ENCODE measurements at regions not wholly inside any gene's neighbourhood (a gene's known extent, or its start where the extent isn't known, plus 50 kb on each side); places are given as distances from the start of the nearest gene placed in this dataset.

GRCh38 chr19:30637926-30638325 is 265.7 kb downstream of the ZNF536 start:
- Mint-ChIP-seq H3K36me3 (no peaks in the 10 kb centered on the region), H3K27me3 (peaks cover 0 to 7% of the 10 kb centered on the region in 2 donors), H3K9me3 (peaks cover 0 to 12% (median 7%) of the 10 kb centered on the region in 8 donors), H3K4me3 (no peak overlapping the region), H3K27ac (no peak overlapping the region), H3K4me1 (no peaks in the 10 kb centered on the region)
- Histone ChIP-seq H3K27ac (ENCODE audit: low read depth, low read length) (no peak overlapping the region), H3K9me3 (ENCODE audit: control insufficient read depth in 1 of 2, low read length in 2 of 2) (no peaks in the 10 kb centered on the region), H3K4me3 (ENCODE audit: low read length in 2 of 2) (no peak overlapping the region), H3K27me3 (ENCODE audit: insufficient read depth, low read length) (no peaks in the 10 kb centered on the region), H3K36me3 (ENCODE audit: insufficient read depth, low read length) (no peaks in the 10 kb centered on the region), H3K4me1 (ENCODE audit: insufficient read depth, low read length) (no peaks in the 10 kb centered on the region)
- CTCF ChIA-PET (ENCODE audit: partially characterized antibody), result no interaction called here
- intact Hi-C loops (cut with micrococcal nuclease), result no loop called here
- POLR2A ChIA-PET (ENCODE audit: partially characterized antibody), result no interaction called here
- DNase-seq, result no peak

GRCh38 chr19:30634996-30635975 is 263.1 kb downstream of the ZNF536 start:
- ChIA-PET POLR2A (ENCODE audit: partially characterized antibody) (no interaction called here), CTCF (ENCODE audit: partially characterized antibody) (no interaction called here)
- no peaks in the 10 kb centered on the region for H3K36me3 Mint-ChIP-seq
- intact Hi-C loops (cut with micrococcal nuclease), result no loop called here
- no peaks in the 10 kb centered on the region for H3K27me3 ChIP-seq (ENCODE audit: insufficient read depth, low read length)
- no peaks in the 10 kb centered on the region for H3K36me3 ChIP-seq (ENCODE audit: insufficient read depth, low read length)
- H3K4me3 Mint-ChIP-seq, result no peak overlapping the region
- H3K27ac Mint-ChIP-seq, result no peak overlapping the region
- H3K4me1 Mint-ChIP-seq, result no peaks in the 10 kb centered on the region
- no peak overlapping the region for H3K4me3 ChIP-seq (ENCODE audit: low read length in 2 of 2)
- no peaks in the 10 kb centered on the region for H3K9me3 ChIP-seq (ENCODE audit: control insufficient read depth in 1 of 2, low read length in 2 of 2)
- H3K4me1 ChIP-seq (ENCODE audit: insufficient read depth, low read length), result no peaks in the 10 kb centered on the region
- H3K27me3 Mint-ChIP-seq, result no peaks in the 10 kb centered on the region
- peaks cover 0 to 12% (median 7%) of the 10 kb centered on the region in 8 donors for H3K9me3 Mint-ChIP-seq
- no peak for DNase-seq
- H3K27ac ChIP-seq (ENCODE audit: low read depth, low read length), result no peak overlapping the region

- H3K4me3 Mint-ChIP-seq, result no peak overlapping the region
- H3K9me3 Mint-ChIP-seq, result peaks cover 0 to 12% (median 3%) of the 10 kb centered on the region in 8 donors
- no peak for DNase-seq
- intact Hi-C loops (cut with micrococcal nuclease), result no loop called here
- no peaks in the 10 kb centered on the region for H3K36me3 Mint-ChIP-seq
- no peaks in the 10 kb centered on the region for H3K9me3 ChIP-seq (ENCODE audit: control insufficient read depth in 1 of 2, low read length in 2 of 2)
- H3K27me3 ChIP-seq (ENCODE audit: insufficient read depth, low read length), result no peaks in the 10 kb centered on the region
- ChIA-PET POLR2A (ENCODE audit: partially characterized antibody) (no interaction called here), CTCF (ENCODE audit: partially characterized antibody) (no interaction called here)
- H3K27ac Mint-ChIP-seq, result no peak overlapping the region
- no peaks in the 10 kb centered on the region for H3K4me1 Mint-ChIP-seq
- H3K4me3 ChIP-seq (ENCODE audit: low read length in 2 of 2), result no peak overlapping the region
- no peaks in the 10 kb centered on the region for H3K36me3 ChIP-seq (ENCODE audit: insufficient read depth, low read length)
- H3K4me1 ChIP-seq (ENCODE audit: insufficient read depth, low read length), result no peaks in the 10 kb centered on the region
- H3K27me3 Mint-ChIP-seq, result no peaks in the 10 kb centered on the region
- no peak overlapping the region for H3K27ac ChIP-seq (ENCODE audit: low read depth, low read length)
These were observed 262.1 kb downstream of the ZNF536 start for GRCh38 chr19:30634131-30634830.

GRCh38 chr19:30631033-30631370 is 258.8 kb downstream of the ZNF536 start:
- intact Hi-C loops (cut with micrococcal nuclease), result no loop called here
- H3K36me3 Mint-ChIP-seq, result no peaks in the 10 kb centered on the region
- no peak overlapping the region for H3K4me3 Mint-ChIP-seq

GRCh38 chr19:30630289-30631032 is 258.3 kb downstream of the ZNF536 start:
- Mint-ChIP-seq H3K27ac (no peak overlapping the region), H3K36me3 (no peaks in the 10 kb centered on the region), H3K4me3 (no peak overlapping the region), H3K27me3 (no peaks in the 10 kb centered on the region), H3K9me3 (peaks cover 0 to 4% (median 0%) of the 10 kb centered on the region in 8 donors), H3K4me1 (no peaks in the 10 kb centered on the region)
- H3K27ac ChIP-seq (ENCODE audit: low read depth, low read length), result no peak overlapping the region
- DNase-seq, result no peak
- H3K4me1 ChIP-seq (ENCODE audit: insufficient read depth, low read length), result no peaks in the 10 kb centered on the region
- H3K4me3 ChIP-seq (ENCODE audit: low read length in 2 of 2), result no peak overlapping the region
- H3K27me3 ChIP-seq (ENCODE audit: insufficient read depth, low read length), result no peaks in the 10 kb centered on the region
- ChIA-PET CTCF (ENCODE audit: partially characterized antibody) (no interaction called here), POLR2A (ENCODE audit: partially characterized antibody) (no interaction called here)
- H3K36me3 ChIP-seq (ENCODE audit: insufficient read depth, low read length), result no peaks in the 10 kb centered on the region
- intact Hi-C loops (cut with micrococcal nuclease), result no loop called here
- no peaks in the 10 kb centered on the region for H3K9me3 ChIP-seq (ENCODE audit: control insufficient read depth in 1 of 2, low read length in 2 of 2)

More at GRCh38 chr19:30631033-30631370, 258.8 kb downstream of the ZNF536 start:
- Histone ChIP-seq H3K27ac (ENCODE audit: low read depth, low read length) (no peak overlapping the region), H3K4me1 (ENCODE audit: insufficient read depth, low read length) (no peaks in the 10 kb centered on the region), H3K36me3 (ENCODE audit: insufficient read depth, low read length) (no peaks in the 10 kb centered on the region), H3K27me3 (ENCODE audit: insufficient read depth, low read length) (no peaks in the 10 kb centered on the region), H3K9me3 (ENCODE audit: control insufficient read depth in 1 of 2, low read length in 2 of 2) (no peaks in the 10 kb centered on the region), H3K4me3 (ENCODE audit: low read length in 2 of 2) (no peak overlapping the region)
- ChIA-PET POLR2A (ENCODE audit: partially characterized antibody) (no interaction called here), CTCF (ENCODE audit: partially characterized antibody) (no interaction called here)
- H3K27me3 Mint-ChIP-seq, result no peaks in the 10 kb centered on the region
- DNase-seq, result no peak
- peaks cover 0 to 4% (median 0%) of the 10 kb centered on the region in 8 donors for H3K9me3 Mint-ChIP-seq
- no peak overlapping the region for H3K27ac Mint-ChIP-seq
- H3K4me1 Mint-ChIP-seq, result no peaks in the 10 kb centered on the region

- intact Hi-C loops (cut with micrococcal nuclease), result no loop called here
- POLR2A ChIA-PET (ENCODE audit: partially characterized antibody), result no interaction called here
- Mint-ChIP-seq H3K9me3 (peaks cover 0 to 12% (median 3%) of the 10 kb centered on the region in 8 donors), H3K27ac (no peak overlapping the region), H3K27me3 (peaks cover 0 to 5% of the 10 kb centered on the region in 2 donors), H3K4me1 (no peaks in the 10 kb centered on the region), H3K4me3 (no peak overlapping the region), H3K36me3 (no peaks in the 10 kb centered on the region)
- no peaks in the 10 kb centered on the region for H3K4me1 ChIP-seq (ENCODE audit: insufficient read depth, low read length)
- no peaks in the 10 kb centered on the region for H3K27me3 ChIP-seq (ENCODE audit: insufficient read depth, low read length)
- no peak overlapping the region for H3K27ac ChIP-seq (ENCODE audit: low read depth, low read length)
- CTCF ChIA-PET (ENCODE audit: partially characterized antibody), result no interaction called here
- no peak for DNase-seq
- no peaks in the 10 kb centered on the region for H3K36me3 ChIP-seq (ENCODE audit: insufficient read depth, low read length)
- H3K4me3 ChIP-seq (ENCODE audit: low read length in 2 of 2), result no peak overlapping the region
- no peaks in the 10 kb centered on the region for H3K9me3 ChIP-seq (ENCODE audit: control insufficient read depth in 1 of 2, low read length in 2 of 2)
These were observed 256.9 kb downstream of the ZNF536 start for GRCh38 chr19:30629086-30629485.

GRCh38 chr19:30626626-30626966 is 254.4 kb downstream of the ZNF536 start:
- intact Hi-C loops (cut with micrococcal nuclease), result no loop called here
- Mint-ChIP-seq H3K27ac (no peak overlapping the region), H3K9me3 (peaks cover 0 to 27% (median 10%) of the 10 kb centered on the region in 8 donors), H3K36me3 (no peaks in the 10 kb centered on the region), H3K4me1 (no peaks in the 10 kb centered on the region), H3K4me3 (no peak overlapping the region), H3K27me3 (peaks cover 0 to 9% of the 10 kb centered on the region in 2 donors)
- H3K27ac ChIP-seq (ENCODE audit: low read depth, low read length), result no peak overlapping the region
- peaks cover 0 to 3% of the 10 kb centered on the region in 2 donors for H3K9me3 ChIP-seq (ENCODE audit: control insufficient read depth in 1 of 2, low read length in 2 of 2)
- H3K4me3 ChIP-seq (ENCODE audit: low read length in 2 of 2), result no peak overlapping the region
- no peaks in the 10 kb centered on the region for H3K4me1 ChIP-seq (ENCODE audit: insufficient read depth, low read length)
- ChIA-PET POLR2A (ENCODE audit: partially characterized antibody) (no interaction called here), CTCF (ENCODE audit: partially characterized antibody) (no interaction called here)
- no peak for DNase-seq
- H3K36me3 ChIP-seq (ENCODE audit: insufficient read depth, low read length), result no peaks in the 10 kb centered on the region
- H3K27me3 ChIP-seq (ENCODE audit: insufficient read depth, low read length), result no peaks in the 10 kb centered on the region
